SK-N-SH treated with all-trans-retinoic acid at 6 μM for 48 hours (cell line): ENCODE measurements at regions not wholly inside any gene's neighbourhood (a gene's known extent, or its start where the extent isn't known, plus 50 kb on each side); places are given as distances from the start of the nearest gene placed in this dataset.

ENCODE experiments used
- ATAC-seq: fragments of 200-7000 bp; cut with Tn5 transposase; 3 replicates; pipeline ENCODE4 v1.9.1; 2020; ENCODE audit warnings: mild to moderate bottlenecking, moderate library complexity
- ARNTL ChIP-seq: fragments of 450-650 bp; formaldehyde crosslinking; IDR thresholded peaks from 2 replicates; pipeline ENCODE4 v1.5.0; 2020; ENCODE audit warnings: low read depth, mild to moderate bottlenecking, moderate library complexity, borderline replicate concordance
- BACH2 ChIP-seq: fragments of 250-450 bp; sonication (Bioruptor Pico); IDR thresholded peaks from 2 replicates; pipeline ENCODE4 v1.9.0; 2021; ENCODE audit warnings: mild to moderate bottlenecking, borderline replicate concordance
- CREB5 ChIP-seq: fragments of 250-450 bp; sonication (Bioruptor Pico); IDR thresholded peaks from 2 replicates; pipeline ENCODE4 v1.5.1; 2020; ENCODE audit warnings: low read depth, mild to moderate bottlenecking, moderate library complexity
- CSDC2 ChIP-seq: fragments of 250-450 bp; sonication (Bioruptor Pico); IDR thresholded peaks from 2 replicates; pipeline ENCODE4 v1.5.0; 2020; ENCODE audit warnings: mild to moderate bottlenecking, moderate library complexity
- CSRNP3 ChIP-seq: fragments of 250-450 bp; sonication (Bioruptor Pico); IDR thresholded peaks from 2 replicates; pipeline ENCODE4 v1.5.1; 2021; ENCODE audit warnings: mild to moderate bottlenecking, moderate library complexity
- ESRRG ChIP-seq: fragments of 250-450 bp; sonication (Bioruptor Pico); IDR thresholded peaks from 2 replicates; pipeline ENCODE4 v1.6.1; 2021; ENCODE audit warnings: mild to moderate bottlenecking
- ISL1 ChIP-seq: fragments of 250-450 bp; sonication (Bioruptor Pico); IDR thresholded peaks from 2 replicates; pipeline ENCODE4 v2.1.2; 2022; ENCODE audit warnings: mild to moderate bottlenecking, moderate library complexity
- OSR1 ChIP-seq: fragments of 250-450 bp; sonication (Bioruptor Pico); IDR thresholded peaks from 2 replicates; pipeline ENCODE4 v1.8.0; 2022; ENCODE audit warnings: moderate library complexity, mild to moderate bottlenecking, inconsistent platforms
- PATZ1 ChIP-seq: fragments of 250-450 bp; sonication (Bioruptor Pico); IDR thresholded peaks from 2 replicates; pipeline ENCODE4 v1.8.0; 2020; ENCODE audit warnings: mild to moderate bottlenecking, moderate library complexity, borderline replicate concordance
- POU6F1 ChIP-seq: fragments of 250-450 bp; sonication (Bioruptor Pico); IDR thresholded peaks from 2 replicates; pipeline ENCODE4 v1.8.0; 2021; ENCODE audit warnings: low read depth, mild to moderate bottlenecking, moderate library complexity, borderline replicate concordance
- PPARA ChIP-seq: fragments of 250-450 bp; sonication (Bioruptor Pico); IDR thresholded peaks from 2 replicates; pipeline ENCODE4 v1.5.0; 2020; ENCODE audit warnings: mild to moderate bottlenecking, borderline replicate concordance
- RARB ChIP-seq: fragments of 250-450 bp; sonication (Bioruptor Pico); IDR thresholded peaks from 2 replicates; pipeline ENCODE4 v1.8.0; 2021; ENCODE audit warnings: mild to moderate bottlenecking, moderate library complexity
- TOX ChIP-seq: fragments of 250-450 bp; sonication (Bioruptor Pico); IDR thresholded peaks from 2 replicates; pipeline ENCODE4 v1.8.0; 2021; ENCODE audit warnings: mild to moderate bottlenecking, moderate library complexity, borderline replicate concordance
- TSHZ2 ChIP-seq: fragments of 250-450 bp; sonication (Bioruptor Pico); IDR thresholded peaks from 2 replicates; pipeline ENCODE4 v1.5.0; 2020; ENCODE audit warnings: mild to moderate bottlenecking, moderate library complexity
- ZC3H10 ChIP-seq: fragments of 250-450 bp; sonication (Bioruptor Pico); IDR thresholded peaks from 2 replicates; pipeline ENCODE4 v1.5.1; 2021; ENCODE audit warnings: mild to moderate bottlenecking, moderate library complexity
- ZFP3 ChIP-seq: fragments of 250-450 bp; sonication (Bioruptor Pico); IDR thresholded peaks from 2 replicates; pipeline ENCODE4 v1.5.0; 2020; ENCODE audit warnings: mild to moderate bottlenecking, moderate library complexity
- ZFP30 ChIP-seq: fragments of 450-650 bp; formaldehyde crosslinking; IDR thresholded peaks from 2 replicates; pipeline ENCODE4 v1.5.0; 2022; ENCODE audit warnings: mild to moderate bottlenecking, moderate library complexity
- ZNF565 ChIP-seq: fragments of 450-650 bp; formaldehyde crosslinking; conservative IDR thresholded peaks from 2 replicates; pipeline ENCODE4 v1.5.0; 2020; ENCODE audit warnings: low read depth, mild to moderate bottlenecking, moderate library complexity
- ZNF70 ChIP-seq: fragments of 450-650 bp; formaldehyde crosslinking; IDR thresholded peaks from 2 replicates; pipeline ENCODE4 v1.5.0; 2020; ENCODE audit warnings: mild to moderate bottlenecking, moderate library complexity
- ZNF8 ChIP-seq: fragments of 450-650 bp; formaldehyde crosslinking; IDR thresholded peaks from 2 replicates; pipeline ENCODE4 v1.5.0; 2020; ENCODE audit warnings: mild to moderate bottlenecking, moderate library complexity

GRCh38 chr1:209012443-209013196 is 570.9 kb upstream of the CAMK1G start:
- no peak for ATAC-seq
- TF ChIP-seq CSDC2 (CRISPR knock-in tag), result no peak
- TF ChIP-seq PATZ1 (CRISPR knock-in tag), result no peak
- TF ChIP-seq RARB, result no peak
- no peak for TF ChIP-seq ZFP30 (CRISPR knock-in tag)
- no peak for TF ChIP-seq ZFP3 (CRISPR knock-in tag)
- no peak for TF ChIP-seq ARNTL (CRISPR knock-in tag)
- TF ChIP-seq ESRRG (CRISPR knock-in tag), result no peak
- TF ChIP-seq OSR1 (CRISPR knock-in tag), result no peak
- no peak for TF ChIP-seq ZNF70 (CRISPR knock-in tag)

GRCh38 chr1:209015092-209015491 is 568.4 kb upstream of the CAMK1G start:
- ATAC-seq, result no peak
- TF ChIP-seq TSHZ2 (CRISPR knock-in tag), result no peak
- no peak for TF ChIP-seq OSR1 (CRISPR knock-in tag)
- TF ChIP-seq CSDC2 (CRISPR knock-in tag), result no peak
- TF ChIP-seq ZC3H10 (CRISPR knock-in tag), result no peak
- TF ChIP-seq ZNF565 (CRISPR knock-in tag), result no peak
- no peak for TF ChIP-seq ZNF70 (CRISPR knock-in tag)
- TF ChIP-seq ISL1 (CRISPR knock-in tag), result no peak
- TF ChIP-seq ZFP30 (CRISPR knock-in tag), result no peak

GRCh38 chr1:209021622-209022021 is 561.9 kb upstream of the CAMK1G start:
- TF ChIP-seq CSRNP3 (CRISPR knock-in tag), result no peak
- no peak for TF ChIP-seq TOX
- TF ChIP-seq BACH2 (CRISPR knock-in tag), result no peak
- no peak for TF ChIP-seq ZNF70 (CRISPR knock-in tag)
- TF ChIP-seq CREB5 (CRISPR knock-in tag), result no peak
- no peak for TF ChIP-seq ZC3H10 (CRISPR knock-in tag)
- TF ChIP-seq CSDC2 (CRISPR knock-in tag), result no peak
- no peak for TF ChIP-seq PPARA (CRISPR knock-in tag)
- TF ChIP-seq RARB, result no peak
- TF ChIP-seq ESRRG (CRISPR knock-in tag), result no peak
- TF ChIP-seq POU6F1 (CRISPR knock-in tag), result no peak
- TF ChIP-seq ZFP30 (CRISPR knock-in tag), result no peak
- TF ChIP-seq ZFP3 (CRISPR knock-in tag), result no peak
- no peak for TF ChIP-seq ZNF565 (CRISPR knock-in tag)
- no peak for TF ChIP-seq ZNF8 (CRISPR knock-in tag)
- ATAC-seq, result no peak
